Stimulated activated CD4-positive, alpha-beta T cell treated with anti-CD3 and anti-CD28 coated beads, Interleukin-4, amount 100 ng/mL, for 48 hours (primary cell): ENCODE measurements at regions not wholly inside any gene's neighbourhood (a gene's known extent, or its start where the extent isn't known, plus 50 kb on each side); places are given as distances from the start of the nearest gene placed in this dataset.

ENCODE experiments used
- DNase-seq, 2 donors: peaks; one replicate each; pipeline ENCODE4 v3.0.0-alpha.2; 2020; ENCODE audit warnings: low read depth in 2 of 2

GRCh38 chr15:35727627-35728026, 181.7 kb upstream of the DPH6 start:
- no peak for DNase-seq

DNA sequence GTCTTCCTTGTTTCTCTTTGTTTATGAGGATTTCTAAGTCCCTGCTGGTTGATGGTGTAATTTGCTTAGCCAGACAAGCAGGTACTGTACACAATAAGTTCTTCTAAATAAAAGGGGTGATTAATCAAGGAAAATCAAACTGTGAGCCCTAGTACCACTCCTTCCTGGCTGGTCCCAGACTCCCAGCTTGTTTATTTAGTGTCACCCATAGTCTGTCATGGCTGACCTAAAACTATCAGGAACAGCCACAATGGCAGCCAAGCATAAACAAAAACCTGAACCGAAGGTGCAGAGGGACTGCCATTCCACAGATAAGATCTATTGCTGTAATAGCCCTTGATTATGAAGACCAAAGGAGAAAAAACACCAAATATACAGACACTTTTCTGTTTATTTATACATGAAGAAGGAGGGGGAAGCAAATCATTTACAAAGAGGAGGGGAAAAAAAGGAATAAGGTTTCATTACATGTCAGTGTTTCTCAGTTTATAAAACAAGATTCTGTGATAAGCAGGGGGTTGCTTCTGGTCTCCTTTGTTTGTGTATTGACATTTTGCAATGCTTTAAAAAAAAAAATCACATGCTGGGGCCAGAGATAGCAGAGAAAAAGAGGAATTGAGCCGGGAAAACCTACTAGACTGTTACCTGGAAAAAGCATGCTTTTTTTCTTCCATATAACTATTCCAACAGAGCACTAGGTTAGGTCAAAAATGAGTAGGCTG, 182.4 kb upstream of the DPH6 start:
- DNase-seq: no peak

GRCh38 chr15:35736150-35736549, 190.2 kb upstream of the DPH6 start:
- no peak for DNase-seq

- no peak for DNase-seq
Measured at GRCh38 chr15:35737441-35737840, 191.5 kb upstream of the DPH6 start.

- no peak for DNase-seq
Measured at GRCh38 chr15:35738370-35738769, 192.4 kb upstream of the DPH6 start.

- no peak for DNase-seq
Measured at GRCh38 chr15:35740761-35741160, 194.8 kb upstream of the DPH6 start.

DNA sequence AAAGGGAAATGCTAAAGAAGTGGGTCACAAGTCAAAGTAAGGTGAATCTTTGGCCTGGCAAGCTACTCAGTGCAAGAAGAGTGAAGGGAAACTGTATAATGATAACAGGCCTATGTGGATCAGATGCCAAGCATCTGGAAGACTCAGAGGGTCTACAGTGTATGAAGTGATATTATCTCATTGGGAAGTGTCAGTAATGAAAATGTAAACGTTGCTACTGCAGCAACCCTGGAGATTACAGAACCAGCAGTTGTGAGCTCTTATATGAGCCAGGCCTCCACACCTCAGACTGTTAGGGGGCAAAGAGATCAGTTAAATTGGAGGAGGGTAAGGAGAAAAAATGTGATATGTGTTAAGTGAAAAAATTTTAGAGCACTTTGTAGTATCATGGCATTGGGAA, 195.4 kb upstream of the DPH6 start:
- DNase-seq: no peak

DNA sequence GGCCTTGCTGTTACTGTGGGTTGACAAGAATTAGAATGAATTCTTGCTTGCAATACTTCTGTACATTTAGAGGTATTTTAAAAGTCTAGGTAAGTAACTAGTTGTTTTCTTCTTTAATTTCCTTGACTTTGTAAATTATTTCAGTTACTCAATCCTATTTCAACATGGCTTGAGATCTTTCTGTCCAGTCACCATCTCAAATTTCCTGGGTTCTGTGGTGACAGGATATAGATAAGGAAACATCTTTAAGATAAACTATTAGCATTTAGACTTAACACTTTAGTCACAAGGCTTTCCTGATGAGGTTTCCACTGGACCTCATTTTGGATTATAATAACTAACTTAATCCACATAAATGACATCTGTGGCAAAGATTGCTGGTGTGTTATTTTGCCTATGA, 195.9 kb upstream of the DPH6 start:
- DNase-seq: no peak

DNA sequence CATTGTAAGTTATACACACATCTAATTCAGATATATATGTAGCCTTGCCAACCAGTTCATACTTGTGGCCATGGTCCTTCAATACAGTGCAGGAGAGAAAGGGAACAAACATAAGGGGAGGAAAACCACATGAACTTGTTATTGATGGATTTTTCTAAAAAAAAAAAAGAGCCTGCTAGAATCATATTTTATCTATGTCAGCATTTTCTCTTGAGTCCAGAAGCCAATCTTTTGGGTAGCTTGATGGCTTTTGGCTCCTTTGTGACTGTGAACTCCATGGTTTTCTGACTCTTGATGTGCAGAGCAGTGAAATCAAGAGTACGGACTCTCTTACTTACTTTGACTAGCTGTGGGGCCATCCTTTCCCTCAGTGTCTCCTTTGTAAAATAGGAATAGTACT, 197.4 kb upstream of the DPH6 start:
- no peak for DNase-seq

DNA sequence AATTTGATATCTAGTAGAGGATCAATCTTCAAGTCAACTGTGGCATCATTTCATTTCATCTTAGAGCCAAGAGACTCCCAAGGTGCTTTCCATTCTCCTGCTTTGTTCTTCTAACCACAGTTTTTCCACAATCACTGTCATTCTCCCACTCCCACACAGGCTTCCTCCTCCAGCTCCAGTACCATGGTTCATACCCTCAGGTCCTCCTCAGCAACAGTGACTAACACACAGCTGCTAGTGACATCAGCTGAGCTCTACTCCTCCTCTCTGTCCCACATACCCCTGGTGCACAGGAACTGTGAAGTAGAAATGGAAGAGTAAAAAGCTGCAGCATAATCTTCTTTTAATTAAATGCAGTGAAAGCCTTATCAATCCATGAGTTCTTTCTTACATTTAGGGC, 200.2 kb upstream of the DPH6 start:
- no peak for DNase-seq

GRCh38 chr15:35748105-35748504, 202.1 kb upstream of the DPH6 start:
- DNase-seq: no peak

DNA sequence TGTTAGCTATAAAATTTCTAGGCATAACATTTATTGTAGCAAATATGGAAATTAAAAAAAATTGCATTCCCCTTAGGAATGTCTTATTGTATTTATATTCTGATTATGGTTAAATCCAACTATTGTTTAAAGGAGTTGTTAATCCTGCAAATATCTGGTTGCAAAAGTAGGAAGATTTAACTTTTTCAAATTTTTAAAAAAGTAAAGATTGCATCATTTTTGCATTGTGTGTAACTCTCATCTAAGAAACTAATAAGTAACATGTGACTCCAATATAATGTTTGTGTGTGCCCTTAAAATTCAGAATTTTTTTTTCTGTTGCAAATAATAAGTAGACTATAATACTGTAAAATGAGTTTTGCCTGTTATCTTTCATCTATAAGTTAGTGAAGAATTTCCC, 204.1 kb upstream of the DPH6 start:
- DNase-seq: no peak

DNA sequence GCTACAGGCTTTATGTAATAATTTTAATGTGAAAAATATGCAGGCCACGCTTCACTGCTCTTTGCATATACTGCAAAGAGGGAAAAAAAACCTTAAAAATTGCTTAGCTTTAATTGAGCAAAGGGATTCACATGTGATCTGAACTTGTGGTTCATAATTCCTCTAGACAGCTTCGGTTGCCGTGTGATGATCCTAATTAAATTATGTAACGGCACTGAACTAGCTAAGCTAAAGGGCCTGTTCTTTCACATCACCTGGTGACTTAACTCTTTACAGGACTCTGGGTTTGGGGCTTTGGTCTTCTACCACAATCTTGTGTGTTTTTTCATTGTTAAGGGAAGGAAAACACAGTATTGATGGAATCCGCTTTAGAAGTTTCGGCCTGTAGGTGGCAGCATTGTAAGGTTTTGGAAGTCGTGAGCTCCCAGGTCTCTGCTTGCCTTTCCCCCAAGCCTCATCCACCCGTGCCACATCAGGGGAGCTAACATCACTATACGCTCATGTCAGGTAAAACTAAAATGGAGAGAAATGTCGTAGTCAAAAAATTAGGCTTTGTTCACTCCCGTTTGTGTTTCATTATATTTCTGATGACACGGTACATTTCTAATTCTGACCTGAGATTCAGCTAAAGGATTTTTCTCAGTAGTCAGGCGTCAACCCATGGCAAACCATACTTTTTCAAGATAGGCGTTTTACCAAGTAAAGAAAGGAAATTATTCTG, 205.6 kb upstream of the DPH6 start:
- peak; percentile 42 to 44 for DNase-seq

DNA sequence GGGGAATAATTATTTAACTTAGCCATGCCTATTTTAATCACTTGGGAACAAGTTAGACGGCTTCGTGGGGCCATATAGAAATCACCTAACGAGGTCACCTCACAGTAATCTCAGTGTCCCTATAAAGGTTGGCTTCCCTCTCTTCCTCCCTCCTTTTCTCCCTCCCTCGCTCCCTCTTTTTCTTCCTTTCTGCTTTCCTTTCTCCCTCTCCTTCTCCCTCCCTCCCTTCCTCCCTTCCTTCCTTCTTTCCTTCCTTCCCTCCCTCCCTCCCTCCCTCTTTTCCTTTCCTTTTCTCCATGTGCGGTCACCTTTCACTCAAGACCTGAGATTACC, 206.1 kb upstream of the DPH6 start:
- no peak for DNase-seq

DNA sequence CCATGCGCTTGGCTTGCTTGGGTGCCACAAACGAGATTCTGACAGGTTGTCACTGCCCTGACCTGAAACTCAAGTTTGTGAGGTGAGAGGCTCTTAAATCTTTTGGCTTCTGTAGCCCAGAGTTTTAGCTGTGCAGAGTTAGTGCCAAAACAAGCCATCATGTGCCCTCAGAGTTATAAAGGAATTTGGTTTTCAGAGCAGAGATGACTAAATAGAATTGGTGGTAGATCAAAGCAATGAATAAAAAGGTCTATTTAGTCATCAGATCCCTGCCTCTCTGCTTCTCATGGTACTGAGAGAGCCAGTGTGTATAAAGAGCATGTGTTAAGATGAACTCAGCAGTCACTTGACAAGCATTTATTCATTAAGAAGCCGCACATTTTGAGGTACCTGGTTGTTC, 207.5 kb upstream of the DPH6 start:
- no peak for DNase-seq

GRCh38 chr15:35755237-35755802, 209.4 kb upstream of the DPH6 start:
- no peak for DNase-seq

DNA sequence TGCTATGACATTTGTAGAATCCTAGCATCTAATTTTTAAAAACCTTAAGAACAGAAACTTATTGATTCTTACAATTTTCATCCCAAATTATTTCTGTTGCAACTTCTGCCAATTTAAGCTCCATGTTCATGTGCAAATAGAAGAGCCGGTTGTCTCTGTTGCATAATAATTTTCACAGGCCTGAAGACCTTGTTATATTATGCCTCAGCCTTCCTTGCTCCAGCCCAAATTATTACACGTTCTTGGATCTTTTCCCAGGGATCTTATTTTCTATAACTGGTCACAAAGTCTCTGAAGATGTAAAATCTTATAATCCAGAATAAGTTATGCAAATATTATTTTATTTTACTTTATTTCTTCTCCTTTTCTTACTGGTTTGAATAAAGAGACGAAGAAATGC, 210.7 kb upstream of the DPH6 start:
- DNase-seq: no peak

DNA sequence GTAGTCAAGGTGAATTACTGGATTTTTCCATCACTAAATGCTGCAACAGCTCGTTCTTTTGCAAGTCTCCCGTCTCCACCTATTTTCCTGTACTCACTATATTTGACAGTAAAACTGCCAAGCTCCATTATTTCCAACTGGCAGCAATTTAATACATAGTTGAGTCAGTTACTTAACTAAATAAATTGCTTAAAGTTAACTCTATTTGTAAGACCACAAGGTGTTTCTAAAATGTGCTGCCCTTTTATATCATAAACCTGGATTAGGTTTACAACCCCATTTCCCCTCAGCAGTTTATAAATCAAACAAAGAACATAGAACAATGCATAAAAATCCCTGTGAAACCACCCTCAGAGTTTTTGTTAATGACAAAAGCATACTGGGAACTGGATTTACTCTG, 211.4 kb upstream of the DPH6 start:
- no peak for DNase-seq

DNA sequence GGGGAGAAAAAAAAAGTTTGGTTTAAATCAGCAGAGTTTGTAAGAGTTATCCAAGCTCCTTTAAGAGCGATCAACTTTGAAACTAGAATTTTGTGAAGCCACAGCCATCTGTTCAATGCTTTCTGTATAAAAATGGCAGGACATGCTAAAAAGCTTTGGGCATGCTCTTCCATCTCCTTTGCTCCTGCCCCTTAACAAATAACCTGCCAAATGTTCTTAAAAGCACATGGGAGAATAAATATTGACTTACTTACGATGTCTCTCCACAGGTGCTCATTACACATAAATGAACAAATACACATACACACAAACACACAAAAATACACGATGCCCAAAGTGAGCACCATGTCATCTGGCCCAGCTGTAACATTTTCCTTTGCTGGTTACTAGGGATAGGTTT, 211.8 kb upstream of the DPH6 start:
- DNase-seq: no peak

- no peak for DNase-seq
Measured at GRCh38 chr15:35764661-35765519, 218.9 kb upstream of the DPH6 start.

GRCh38 chr15:35768949-35769348, 223.0 kb upstream of the DPH6 start:
- DNase-seq: no peak

DNA sequence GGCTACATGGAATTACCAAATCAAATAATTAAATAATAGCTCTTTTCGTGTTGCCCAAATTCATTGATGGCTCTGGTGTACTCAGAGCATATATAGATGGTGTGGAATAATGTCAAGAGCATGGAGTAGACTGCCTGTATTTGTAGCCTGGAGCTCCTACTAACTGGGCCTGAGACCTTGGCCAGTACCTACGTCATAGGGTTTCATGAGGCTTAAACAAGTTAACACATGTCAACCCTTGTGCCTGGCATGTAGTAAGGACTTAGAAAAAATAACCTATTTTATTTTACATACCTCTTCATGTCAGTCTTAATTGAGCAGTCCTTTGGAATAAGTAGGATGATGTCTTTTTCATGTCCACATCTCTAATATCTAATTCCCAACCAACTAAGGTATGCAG, 223.7 kb upstream of the DPH6 start:
- no peak for DNase-seq
